Suprapubic skin (tissue), 4 donors: ENCODE measurements at regions not wholly inside any gene's neighbourhood (a gene's known extent, or its start where the extent isn't known, plus 50 kb on each side); places are given as distances from the start of the nearest gene placed in this dataset.

Experiments
- DNase-seq, 2 donors: peaks; one replicate each; pipeline ENCODE4 v3.0.0-alpha.2; 2019; ENCODE audit warnings: low spot score in 2 of 2
- H3K27ac ChIP-seq: fragments of 200-600 bp; sonication (generic); one replicate; pipeline ENCODE4 v1.5.1; 2019
- H3K27me3 ChIP-seq: fragments of 200-600 bp; sonication (generic); one replicate; pipeline ENCODE4 v1.5.1; 2019
- H3K36me3 ChIP-seq: fragments of 200-600 bp; sonication (generic); one replicate; pipeline ENCODE4 v1.5.1; 2019
- H3K4me1 ChIP-seq: fragments of 200-600 bp; sonication (generic); one replicate; pipeline ENCODE4 v1.5.1; 2019
- H3K4me3 ChIP-seq: fragments of 200-600 bp; sonication (generic); one replicate; pipeline ENCODE4 v1.5.1; 2019; ENCODE audit warnings: mild to moderate bottlenecking
- H3K9me3 ChIP-seq: fragments of 200-600 bp; sonication (generic); one replicate; pipeline ENCODE4 v1.5.1; 2019
- CTCF ChIP-seq, 2 donors: fragments of 200-600 bp in 1 of 2; fragments of 450-650 bp in 1 of 2; sonication (generic) in 1 of 2; IDR thresholded peaks; one replicate each; pipeline ENCODE4 v1.5.1; 2016 to 2019; ENCODE audit warnings: antibody characterized with exemption in 2 of 2, mild to moderate bottlenecking in 1 of 2, moderate library complexity in 1 of 2
- EP300 ChIP-seq: sonication (generic); formaldehyde crosslinking; IDR thresholded peaks from one replicate; pipeline ENCODE4 v1.6.1; 2017; ENCODE audit warnings: antibody characterized with exemption
- POLR2A ChIP-seq, 2 donors: fragments of 450-650 bp; IDR thresholded peaks; one replicate each; pipeline ENCODE4 v1.6.1; 2017; ENCODE audit warnings: antibody characterized with exemption in 2 of 2, mild to moderate bottlenecking in 2 of 2, moderate library complexity in 2 of 2
- POLR2AphosphoS5 ChIP-seq, 3 donors: sonication (generic); formaldehyde crosslinking; IDR thresholded peaks; one replicate each; pipeline ENCODE4 v1.6.1; 2017; ENCODE audit warnings: antibody characterized with exemption in 3 of 3
- WGBS: methylation state at CpG from one replicate; pipeline ENCODE4 v1.1.5; 2018; 5-methylcytosine and 5-hydroxymethylcytosine counted together

DNA sequence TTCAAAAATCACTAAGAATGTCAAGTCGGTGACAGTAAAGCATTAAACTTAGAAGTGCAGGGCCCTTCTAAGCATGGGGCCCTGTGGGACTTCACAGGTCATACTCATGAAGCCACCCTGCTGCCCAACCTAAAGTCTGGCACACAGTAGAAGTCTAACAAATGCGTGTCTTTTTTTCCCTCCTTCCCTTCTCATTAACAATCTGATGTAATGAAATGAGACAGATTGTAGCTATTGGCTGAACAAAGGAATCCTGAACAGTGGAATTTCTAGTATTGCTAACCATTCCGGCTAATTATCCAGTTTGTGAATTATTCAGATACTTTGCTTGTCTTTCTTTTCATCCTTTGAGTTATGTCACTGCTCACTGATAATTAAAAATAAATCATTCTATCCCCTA lies 369.9 kb downstream of the WDR11 start:
- Histone ChIP-seq H3K27ac (no peak overlapping the region), H3K36me3 (no peaks in the 10 kb centered on the region), H3K9me3 (no peaks in the 10 kb centered on the region), H3K27me3 (no peaks in the 10 kb centered on the region), H3K4me1 (peaks cover 18% of the 10 kb centered on the region), H3K4me3 (no peak overlapping the region)
- TF ChIP-seq CTCF (IDR thresholded peaks at IDR 0.05) (no peak), EP300 (no peak), POLR2A (IDR thresholded peaks at IDR 0.05) (no peak), POLR2AphosphoS5 (IDR thresholded peaks at IDR 0.05) (no peak)
- 83% methylated on average over 3 of the region's 3 CpGs for WGBS
- DNase-seq: no peak

DNA sequence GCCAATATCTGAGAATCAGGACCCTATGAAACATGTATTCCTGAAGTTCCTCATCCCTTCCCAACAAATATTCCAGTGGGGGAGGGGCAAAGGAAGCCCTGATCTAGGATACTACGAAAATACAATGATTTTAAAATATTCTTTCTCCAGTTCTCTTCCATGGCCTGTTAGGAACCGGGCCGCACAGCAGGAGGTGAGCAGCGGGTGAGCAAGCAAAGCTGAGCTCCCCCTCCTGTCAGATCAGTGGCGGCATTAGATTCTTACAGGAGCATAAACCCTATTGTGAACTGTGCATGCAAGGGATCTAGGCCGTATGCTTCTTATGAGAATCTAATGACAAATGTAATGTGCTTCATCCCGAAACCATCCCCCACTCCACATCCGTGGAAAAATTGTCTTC lies 370.8 kb downstream of the WDR11 start:
- peaks cover 11% of the 10 kb centered on the region for H3K4me1 ChIP-seq
- TF ChIP-seq POLR2AphosphoS5 (IDR thresholded peaks at IDR 0.05) (no peak), POLR2A (IDR thresholded peaks at IDR 0.05) (no peak), EP300 (no peak), CTCF (IDR thresholded peaks at IDR 0.05) (no peak)
- H3K27ac ChIP-seq: no peak overlapping the region
- 85% methylated on average over 8 of the region's 8 CpGs for WGBS
- no peaks in the 10 kb centered on the region for H3K36me3 ChIP-seq
- no peak overlapping the region for H3K4me3 ChIP-seq
- no peak for DNase-seq
- no peaks in the 10 kb centered on the region for H3K9me3 ChIP-seq
- H3K27me3 ChIP-seq: no peaks in the 10 kb centered on the region

GRCh38 chr10:121222842-121223241 lies 371.7 kb downstream of the WDR11 start:
- DNase-seq: no peak
- WGBS: 58% methylated on average over 2 of the region's 2 CpGs
- Histone ChIP-seq H3K4me3 (no peak overlapping the region), H3K27ac (no peak overlapping the region), H3K27me3 (no peaks in the 10 kb centered on the region), H3K4me1 (peaks cover 3% of the 10 kb centered on the region), H3K36me3 (no peaks in the 10 kb centered on the region), H3K9me3 (no peaks in the 10 kb centered on the region)
- TF ChIP-seq EP300 (no peak), POLR2A (IDR thresholded peaks at IDR 0.05) (no peak), CTCF (IDR thresholded peaks at IDR 0.05) (no peak), POLR2AphosphoS5 (IDR thresholded peaks at IDR 0.05) (no peak)

- no peaks in the 10 kb centered on the region for H3K36me3 ChIP-seq
- H3K4me1 ChIP-seq: no peaks in the 10 kb centered on the region
- DNase-seq: no peak
- no peaks in the 10 kb centered on the region for H3K9me3 ChIP-seq
- 67% methylated on average over 5 of the region's 5 CpGs for WGBS
- no peak overlapping the region for H3K27ac ChIP-seq
- TF ChIP-seq CTCF (IDR thresholded peaks at IDR 0.05) (no peak), POLR2AphosphoS5 (IDR thresholded peaks at IDR 0.05) (peak in 1 of 3 donors; percentile 60)
- H3K4me3 ChIP-seq: no peak overlapping the region
- H3K27me3 ChIP-seq: no peaks in the 10 kb centered on the region
Measured at GRCh38 chr10:121231079-121231478, 367.2 kb downstream of the FGFR2 start.

GRCh38 chr10:121232494-121232893 lies 365.8 kb downstream of the FGFR2 start:
- no peak for TF ChIP-seq CTCF (IDR thresholded peaks at IDR 0.05)
- no peak for TF ChIP-seq POLR2AphosphoS5 (IDR thresholded peaks at IDR 0.05)
- no peak for TF ChIP-seq EP300
- no peak for TF ChIP-seq POLR2A (IDR thresholded peaks at IDR 0.05)
- no peaks in the 10 kb centered on the region for H3K9me3 ChIP-seq
- H3K4me3 ChIP-seq: no peak overlapping the region
- DNase-seq: no peak
- no peaks in the 10 kb centered on the region for H3K27me3 ChIP-seq
- no peaks in the 10 kb centered on the region for H3K4me1 ChIP-seq
- no peaks in the 10 kb centered on the region for H3K36me3 ChIP-seq
- no peak overlapping the region for H3K27ac ChIP-seq
- 88% methylated on average over 10 of the region's 10 CpGs for WGBS
